H1 (cell line): ENCODE measurements at regions not wholly inside any gene's neighbourhood (a gene's known extent, or its start where the extent isn't known, plus 50 kb on each side); places are given as distances from the start of the nearest gene placed in this dataset.

ENCODE experiments used
- CTCF ChIA-PET: fragments of 300-600 bp; sonication (Branson Sonifier 250); formaldehyde crosslinking; loops from one replicate; lab custom pipeline; 2021; ENCODE audit not compliant: partially characterized antibody; lab: Charles Lee
- POLR2A ChIA-PET: fragments of 300-600 bp; sonication (Branson Sonifier 250); formaldehyde crosslinking; loops from one replicate; lab custom pipeline; 2021; ENCODE audit warnings: inconsistent platforms; ENCODE audit not compliant: partially characterized antibody; lab: Charles Lee
- DNase-seq, 2 experiments: peaks; one replicate each; pipeline versions ENCODE4 v3.0.0 to v3.0.0-alpha.2; 2010 to 2022; ENCODE audit warnings: low spot score in 2 of 2, low read depth in 1 of 2, mixed read lengths in 1 of 2
- FAIRE-seq: peaks from 2 replicates; lab custom pipeline; 2011; peaks lifted over from hg19 to GRCh38; lab: Jason Lieb, UNC
- H2AFZ ChIP-seq: 2 replicates; pipeline ENCODE4 v1.8.1; 2012; ENCODE audit warnings: low read length, inconsistent platforms
- H2AK5ac ChIP-seq: 2 replicates; pipeline ENCODE4 v1.6.1; 2013; ENCODE audit warnings: low read depth, low read length
- H2BK120ac ChIP-seq: replicated peaks from 2 replicates; pipeline ENCODE3; 2013; ENCODE audit warnings: low read depth, low read length, inconsistent platforms
- H2BK12ac ChIP-seq: 2 replicates; pipeline ENCODE4 v1.6.1; 2013; ENCODE audit warnings: low read depth, low read length
- H2BK15ac ChIP-seq: 2 replicates; pipeline ENCODE4 v1.6.1; 2013; ENCODE audit warnings: low read length
- H2BK20ac ChIP-seq: 2 replicates; pipeline ENCODE4 v1.6.1; 2013; ENCODE audit warnings: low read length
- H2BK5ac ChIP-seq: 2 replicates; pipeline ENCODE4 v1.6.1; 2013; ENCODE audit warnings: low read depth, low read length
- H3K14ac ChIP-seq: 2 replicates; pipeline ENCODE4 v1.6.1; 2013; ENCODE audit warnings: inconsistent platforms; ENCODE audit not compliant: insufficient read length
- H3K18ac ChIP-seq: 2 replicates; pipeline ENCODE4 v1.6.1; 2013; ENCODE audit warnings: low read length; ENCODE audit errors: extremely low read depth
- H3K23ac ChIP-seq: 2 replicates; pipeline ENCODE4 v1.6.1; 2013; ENCODE audit warnings: inconsistent platforms; ENCODE audit not compliant: insufficient read length
- H3K23me2 ChIP-seq: 2 replicates; pipeline ENCODE4 v1.6.1; 2013; ENCODE audit warnings: low read depth, low read length
- H3K27ac ChIP-seq: 2 replicates; pipeline ENCODE4 v1.6.1; 2011; ENCODE audit warnings: low read depth, low read length, inconsistent platforms
- H3K27me3 ChIP-seq, 4 experiments: replicated peaks in 1 of 4; 1 replicate in 1 of 4; 2 replicates in 3 of 4; pipeline versions ENCODE4 v1.6.1 to v1.8.1; 2011 to 2013; ENCODE audit warnings: low read length in 3 of 4, mild to moderate bottlenecking in 3 of 4, inconsistent platforms in 2 of 4, mixed read lengths in 2 of 4, moderate library complexity in 1 of 4; ENCODE audit not compliant: control insufficient read depth in 3 of 4, insufficient read depth in 3 of 4; ENCODE audit errors: extremely low read depth in 1 of 4
- H3K36me3 ChIP-seq, 4 experiments: 2 replicates each; pipeline versions ENCODE4 v1.6.1 to v1.8.1; 2011 to 2013; ENCODE audit warnings: mild to moderate bottlenecking in 4 of 4, low read length in 3 of 4, moderate library complexity in 2 of 4, control low read depth in 1 of 4, inconsistent platforms in 1 of 4; ENCODE audit not compliant: insufficient read depth in 4 of 4, control insufficient read depth in 2 of 4
- H3K4ac ChIP-seq: replicated peaks from 2 replicates; pipeline ENCODE3; 2013; ENCODE audit warnings: low read length, low read depth, mixed read lengths, inconsistent platforms; ENCODE audit not compliant: insufficient read length
- H3K4me1 ChIP-seq, 4 experiments: replicated peaks in 1 of 4; 1 replicate in 1 of 4; 2 replicates in 3 of 4; pipeline versions ENCODE4 v1.6.1 to v1.8.1; 2011 to 2013; ENCODE audit warnings: low read length in 3 of 4, inconsistent platforms in 2 of 4, mixed read lengths in 1 of 4; ENCODE audit not compliant: insufficient read depth in 4 of 4, control insufficient read depth in 3 of 4
- H3K4me2 ChIP-seq, 2 experiments: 2 replicates each; pipeline versions ENCODE4 v1.6.1 to v1.8.1; 2011 to 2013; ENCODE audit warnings: low read depth in 2 of 2, low read length in 2 of 2, control low read depth in 1 of 2, inconsistent platforms in 1 of 2, mild to moderate bottlenecking in 1 of 2; ENCODE audit not compliant: insufficient read depth in 1 of 2
- H3K4me3 ChIP-seq, 4 experiments: fragments of 200-600, 300-600 bp in 1 of 4; sonication (generic), shearing (Covaris generic), sonication (Bioruptor Twin) in 1 of 4; 2 replicates each; pipeline versions ENCODE4 v1.5.1 to v1.8.1; 2011 to 2016; ENCODE audit warnings: low read length in 4 of 4, low read depth in 3 of 4, control low read depth in 2 of 4, inconsistent platforms in 2 of 4, mild to moderate bottlenecking in 2 of 4, mixed read lengths in 1 of 4, moderate library complexity in 1 of 4; ENCODE audit not compliant: insufficient read depth in 2 of 4; ENCODE audit errors: extremely low read depth in 1 of 4
- H3K56ac ChIP-seq: replicated peaks from 2 replicates; pipeline ENCODE3; 2013; ENCODE audit warnings: low read depth, mild to moderate bottlenecking, mixed read lengths, low read length, inconsistent platforms; ENCODE audit not compliant: insufficient read length
- H3K79me1 ChIP-seq: 2 replicates; pipeline ENCODE4 v1.6.1; 2013; ENCODE audit warnings: low read depth, low read length, control low read depth
- H3K79me2 ChIP-seq, 2 experiments: 2 replicates each; pipeline versions ENCODE4 v1.6.1 to v1.8.1; 2012 to 2013; ENCODE audit warnings: low read length in 2 of 2, mild to moderate bottlenecking in 2 of 2, inconsistent platforms in 1 of 2; ENCODE audit not compliant: insufficient read depth in 2 of 2, control insufficient read depth in 1 of 2
- H3K9ac ChIP-seq, 4 experiments: replicated peaks in 1 of 4; 1 replicate in 1 of 4; 2 replicates in 3 of 4; pipeline versions ENCODE4 v1.6.1 to v1.8.1; 2011 to 2013; ENCODE audit warnings: low read depth in 3 of 4, low read length in 3 of 4, control low read depth in 2 of 4, mild to moderate bottlenecking in 2 of 4, moderate library complexity in 2 of 4, inconsistent platforms in 1 of 4; ENCODE audit errors: extremely low read depth in 1 of 4
- H3K9me3 ChIP-seq, 2 experiments: 2 replicates each; pipeline versions ENCODE4 v1.6.1 to v1.8.1; 2012 to 2013; ENCODE audit warnings: mild to moderate bottlenecking in 2 of 2, moderate library complexity in 2 of 2, control low read depth in 1 of 2, inconsistent platforms in 1 of 2, low read depth in 1 of 2, low read length in 1 of 2, mixed read lengths in 1 of 2; ENCODE audit not compliant: insufficient read depth in 2 of 2
- H4K20me1 ChIP-seq, 2 experiments: replicated peaks in 1 of 2; 2 replicates each; pipeline versions ENCODE3 to v1.8.1; 2011 to 2013; ENCODE audit warnings: inconsistent platforms in 2 of 2, low read length in 2 of 2, mild to moderate bottlenecking in 1 of 2; ENCODE audit not compliant: insufficient read depth in 2 of 2, control insufficient read depth in 1 of 2
- H4K5ac ChIP-seq: 2 replicates; pipeline ENCODE4 v1.6.1; 2013; ENCODE audit warnings: low read length, low read depth, mixed read lengths, inconsistent platforms; ENCODE audit not compliant: insufficient read length
- H4K8ac ChIP-seq: 2 replicates; pipeline ENCODE4 v1.8.0; 2013; ENCODE audit warnings: mild to moderate bottlenecking, moderate library complexity, low read length, inconsistent platforms; ENCODE audit not compliant: insufficient read depth; ENCODE audit errors: extremely low read depth
- H4K91ac ChIP-seq: replicated peaks from 2 replicates; pipeline ENCODE3; 2013; ENCODE audit warnings: low read length, mixed read lengths, inconsistent platforms; ENCODE audit not compliant: insufficient read length
- CEBPB ChIP-seq: IDR thresholded peaks from 2 replicates; pipeline ENCODE4 v1.6.1; 2012; ENCODE audit warnings: low read depth, low read length
- CREB1 ChIP-seq: IDR thresholded peaks from 2 replicates; pipeline ENCODE4 v1.6.1; 2012; ENCODE audit warnings: inconsistent platforms
- KDM4A ChIP-seq: IDR thresholded peaks from one replicate; pipeline ENCODE4 v1.7.1; 2012; ENCODE audit warnings: low read depth, mild to moderate bottlenecking, moderate library complexity, low read length, inconsistent platforms; ENCODE audit not compliant: severe bottlenecking
- SP2 ChIP-seq: IDR thresholded peaks from 2 replicates; pipeline ENCODE4 v1.6.1; 2012; ENCODE audit warnings: mild to moderate bottlenecking, low read length, inconsistent platforms
- WGBS, 2 experiments: shearing (Covaris generic) in 1 of 2; methylation state at CpG; one replicate each; pipeline versions ENCODE4 v1.1.6 to v1.1.7; 2013 to 2015; ENCODE audit warnings: low lambda C conversion rate in 2 of 2, mixed read lengths in 2 of 2, inconsistent platforms in 1 of 2, low coverage in 1 of 2, missing lambda C conversion rate in 1 of 2; ENCODE audit not compliant: insufficient replicate concordance in 2 of 2, insufficient coverage in 1 of 2, insufficient read length in 1 of 2; ENCODE audit errors: extremely low coverage in 1 of 2, missing lambda C conversion rate in 1 of 2; 5-methylcytosine and 5-hydroxymethylcytosine counted together
- TF ChIP-seq, protein P1 (sequence below): IDR thresholded peaks from 2 replicates; pipeline ENCODE4 v1.6.1; 2011; ENCODE audit warnings: low read length, improper control_type of control experiment

DNA sequence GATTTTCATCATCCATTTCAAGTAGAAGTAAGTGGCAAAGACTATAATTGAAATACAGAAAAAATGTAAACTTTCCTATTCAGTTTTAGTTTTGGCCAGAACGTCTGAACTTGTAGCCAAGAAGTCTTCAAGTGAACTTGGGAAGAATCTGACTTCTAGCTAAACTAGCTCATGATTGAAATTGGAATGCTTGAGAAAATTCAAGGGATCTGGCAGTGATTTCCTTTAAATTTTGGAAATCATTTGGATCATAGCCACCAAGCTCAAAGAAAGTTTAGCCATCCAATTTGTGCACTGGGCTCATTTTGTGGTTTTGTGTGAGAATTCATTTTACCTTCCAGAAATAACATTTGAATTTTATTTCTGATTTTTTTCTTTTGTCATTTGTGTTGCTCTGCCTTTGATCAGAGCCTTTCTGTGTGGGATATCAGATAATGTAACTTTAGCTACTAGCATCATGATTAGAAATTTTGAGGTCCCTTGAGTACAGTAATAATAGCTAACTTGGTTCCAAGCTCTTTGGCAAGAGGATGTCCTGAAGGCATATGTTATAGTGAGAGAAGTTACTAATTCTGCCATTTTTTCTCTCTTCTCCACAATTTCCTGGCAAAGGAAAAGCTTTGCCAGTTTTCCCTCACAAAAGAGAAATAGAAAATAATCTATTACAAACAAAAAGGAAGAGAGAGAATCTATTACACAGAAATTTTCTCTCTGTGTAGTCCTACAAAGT lies 2123.7 kb upstream of the RAG2 start:
- TF ChIP-seq CREB1 = no peak
- no peak for TF ChIP-seq KDM4A
- TF ChIP-seq SP2 = no peak
- TF ChIP-seq CEBPB = no peak
- TF ChIP-seq, protein P1, sequence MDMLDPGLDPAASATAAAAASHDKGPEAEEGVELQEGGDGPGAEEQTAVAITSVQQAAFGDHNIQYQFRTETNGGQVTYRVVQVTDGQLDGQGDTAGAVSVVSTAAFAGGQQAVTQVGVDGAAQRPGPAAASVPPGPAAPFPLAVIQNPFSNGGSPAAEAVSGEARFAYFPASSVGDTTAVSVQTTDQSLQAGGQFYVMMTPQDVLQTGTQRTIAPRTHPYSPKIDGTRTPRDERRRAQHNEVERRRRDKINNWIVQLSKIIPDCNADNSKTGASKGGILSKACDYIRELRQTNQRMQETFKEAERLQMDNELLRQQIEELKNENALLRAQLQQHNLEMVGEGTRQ = no peak
- no peak overlapping the region for H3K56ac ChIP-seq

More for the DNA sequence above, 2123.7 kb upstream of the RAG2 start:
- Histone ChIP-seq H3K79me2 (no peaks in the 10 kb centered on the region), H3K27me3 (no peaks in the 10 kb centered on the region), H2BK15ac (no peak overlapping the region), H3K4me3 (no peak overlapping the region), H3K18ac (no peak overlapping the region), H4K20me1 (no peaks in the 10 kb centered on the region), H3K23ac (no peak overlapping the region), H3K9me3 (0 out of 4 replicates have a peak, but pooled peaks cover 0 to 3% of the 10 kb centered on the region in 2 experiments), H3K14ac (no peak overlapping the region), H3K4ac (no peak overlapping the region), H2BK12ac (no peak overlapping the region), H2BK120ac (no peak overlapping the region), H3K4me1 (peaks cover 0 to 2% (median 0%) of the 10 kb centered on the region in 4 experiments; a peak in 1 of 7 replicates), H3K23me2 (no peaks in the 10 kb centered on the region), H3K36me3 (no peaks in the 10 kb centered on the region), H4K5ac (no peak overlapping the region), H4K8ac (no peak overlapping the region), H3K4me2 (no peak overlapping the region), H2BK20ac (no peak overlapping the region), H4K91ac (no peak overlapping the region), H2AK5ac (no peak overlapping the region), H3K27ac (no peak overlapping the region), H2AFZ (no peak overlapping the region), H3K9ac (no peak overlapping the region), H2BK5ac (no peak overlapping the region), H3K79me1 (no peaks in the 10 kb centered on the region)
- no peak for DNase-seq
- ChIA-PET CTCF (interaction anchor here (1.0 kb wide), 1 partner anchor 189 kb away, joined by 3 read pairs; no protein-coding TSS in a partner anchor), POLR2A (no interaction called here)
- WGBS, 2 experiments = 63% methylated on average over 1 of the region's 1 CpG; no CpG with 5 or more reads in 1 of the 2 experiments
- no peak for FAIRE-seq
